Stimulated activated effector memory CD8-positive, alpha-beta T cell treated with anti-CD3 and anti-CD28 coated beads, Interleukin-12 subunit alpha, Interleukin-12 subunit beta, amount 100 ng/mL, for 72 hours (primary cell): ENCODE measurements at regions not wholly inside any gene's neighbourhood (a gene's known extent, or its start where the extent isn't known, plus 50 kb on each side); places are given as distances from the start of the nearest gene placed in this dataset.

Experiments used
- ATAC-seq: fragments of 150-1000 bp; cut with Tn5 transposase; 2 replicates; pipeline ENCODE4 v1.10.0; 2021
- DNase-seq, 2 donors: peaks; one replicate each; pipeline ENCODE4 v3.0.0; 2021 to 2022; ENCODE audit warnings: low spot score in 2 of 2
- H3K27ac Mint-ChIP-seq: one replicate; pipeline ENCODE4 v1.8.0; 2022; ENCODE audit warnings: mild to moderate bottlenecking, mixed read lengths
- H3K36me3 Mint-ChIP-seq: one replicate; pipeline ENCODE4 v1.8.0; 2022; ENCODE audit warnings: mild to moderate bottlenecking, mixed read lengths
- H3K4me1 Mint-ChIP-seq: one replicate; pipeline ENCODE4 v1.8.0; 2022; ENCODE audit warnings: mixed read lengths
- H3K4me3 Mint-ChIP-seq: one replicate; pipeline ENCODE4 v1.8.0; 2022; ENCODE audit warnings: mild to moderate bottlenecking, mixed read lengths
- H3K9me3 Mint-ChIP-seq: one replicate; pipeline ENCODE4 v1.8.0; 2022; ENCODE audit warnings: mixed read lengths

GRCh38 chr13:73248154-73248553 lies 189.3 kb downstream of the KLF5 start:
- Mint-ChIP-seq H3K4me1 (no peaks in the 10 kb centered on the region), H3K27ac (no peak overlapping the region), H3K36me3 (no peaks in the 10 kb centered on the region), H3K9me3 (no peaks in the 10 kb centered on the region), H3K4me3 (no peak overlapping the region)
- ATAC-seq (no peak), DNase-seq (no peak)

GRCh38 chr13:73245246-73245645 lies 186.4 kb downstream of the KLF5 start:
- Mint-ChIP-seq H3K4me1 (no peaks in the 10 kb centered on the region), H3K4me3 (no peak overlapping the region), H3K36me3 (no peaks in the 10 kb centered on the region), H3K9me3 (no peaks in the 10 kb centered on the region), H3K27ac (no peak overlapping the region)
- no peak for ATAC-seq
- DNase-seq: no peak

DNA sequence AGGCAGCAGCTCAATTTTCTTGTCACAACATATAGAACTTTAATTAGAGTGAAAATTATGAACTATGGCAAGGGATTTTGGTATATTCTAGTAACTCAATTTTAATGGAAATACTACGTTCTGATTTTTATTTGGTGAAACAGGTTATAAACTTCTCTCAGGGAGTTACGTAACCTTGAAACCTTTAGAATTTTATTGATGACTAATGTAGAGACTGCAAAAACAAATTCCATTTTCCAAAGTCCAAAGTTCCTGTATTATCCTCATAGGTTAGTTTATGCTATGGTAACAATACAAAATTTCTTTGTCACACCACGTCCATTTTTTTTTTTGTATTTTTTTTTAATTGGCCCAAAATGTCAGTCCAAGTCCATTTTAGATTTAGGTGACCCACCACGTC lies 185.7 kb downstream of the KLF5 start:
- Mint-ChIP-seq H3K4me3 (no peak overlapping the region), H3K9me3 (no peaks in the 10 kb centered on the region), H3K4me1 (no peaks in the 10 kb centered on the region), H3K27ac (no peak overlapping the region), H3K36me3 (no peaks in the 10 kb centered on the region)
- ATAC-seq (no peak), DNase-seq (no peak)

DNA sequence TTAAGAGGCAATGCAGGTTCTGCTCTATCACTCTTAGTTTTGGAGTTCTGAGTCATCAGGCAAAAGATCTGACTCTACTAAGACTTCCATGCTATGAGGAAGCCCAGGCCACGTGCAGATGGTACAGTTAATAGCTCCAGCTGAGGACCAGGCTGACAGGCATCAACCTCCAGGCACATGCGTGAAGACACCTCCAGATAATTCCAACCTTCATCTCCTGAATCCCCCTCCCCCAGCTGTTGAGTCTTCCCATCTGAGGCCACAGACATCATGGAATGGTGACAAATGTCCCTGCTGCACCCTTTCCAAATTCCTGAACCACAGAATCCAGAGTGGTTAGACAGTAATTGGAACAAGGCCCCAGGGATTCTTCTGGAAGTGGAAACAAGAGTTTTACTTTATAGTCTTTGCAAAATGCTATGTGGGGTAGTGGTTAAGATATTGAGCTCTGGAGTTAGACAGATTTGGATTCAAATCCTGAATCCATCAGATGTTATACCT lies 183.8 kb downstream of the KLF5 start:
- H3K9me3 Mint-ChIP-seq: no peaks in the 10 kb centered on the region
- ATAC-seq (no peak), DNase-seq (no peak)
- no peaks in the 10 kb centered on the region for H3K4me1 Mint-ChIP-seq
- H3K36me3 Mint-ChIP-seq: no peaks in the 10 kb centered on the region
- no peak overlapping the region for H3K4me3 Mint-ChIP-seq
- H3K27ac Mint-ChIP-seq: no peak overlapping the region

GRCh38 chr13:73240193-73240592 lies 181.4 kb downstream of the KLF5 start:
- H3K4me1 Mint-ChIP-seq: no peaks in the 10 kb centered on the region
- no peak overlapping the region for H3K4me3 Mint-ChIP-seq
- H3K27ac Mint-ChIP-seq: no peak overlapping the region
- H3K9me3 Mint-ChIP-seq: no peaks in the 10 kb centered on the region
- ATAC-seq: no peak
- no peaks in the 10 kb centered on the region for H3K36me3 Mint-ChIP-seq
- no peak for DNase-seq

GRCh38 chr13:73235385-73235784 lies 176.6 kb downstream of the KLF5 start:
- no peak for ATAC-seq
- DNase-seq: no peak
- no peak overlapping the region for H3K27ac Mint-ChIP-seq
- peaks cover 7% of the 10 kb centered on the region for H3K4me1 Mint-ChIP-seq
- H3K9me3 Mint-ChIP-seq: no peaks in the 10 kb centered on the region
- H3K4me3 Mint-ChIP-seq: no peak overlapping the region
- no peaks in the 10 kb centered on the region for H3K36me3 Mint-ChIP-seq

DNA sequence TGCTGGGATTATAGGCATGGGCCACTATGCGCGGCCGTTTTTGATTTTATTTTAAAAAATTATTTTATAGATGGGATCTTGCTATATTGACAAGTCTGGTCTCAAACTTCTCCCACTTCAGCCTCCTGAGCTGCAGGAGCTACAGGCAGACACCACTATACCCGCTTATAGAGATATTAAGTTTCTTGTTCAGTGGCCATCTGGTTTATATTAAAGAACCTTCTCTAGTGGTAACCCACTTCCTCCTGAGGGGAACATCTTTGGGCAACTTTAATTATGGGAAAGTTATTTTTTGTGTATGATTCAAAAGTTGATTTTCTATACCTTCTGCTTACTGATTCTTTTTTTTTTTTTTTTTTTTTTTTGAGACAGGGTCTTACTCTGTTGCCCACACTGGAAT lies 172.7 kb downstream of the KLF5 start:
- H3K27ac Mint-ChIP-seq: no peak overlapping the region
- H3K4me3 Mint-ChIP-seq: no peak overlapping the region
- H3K9me3 Mint-ChIP-seq: no peaks in the 10 kb centered on the region
- no peaks in the 10 kb centered on the region for H3K36me3 Mint-ChIP-seq
- DNase-seq: no peak
- no peak for ATAC-seq
- peaks cover 20% of the 10 kb centered on the region for H3K4me1 Mint-ChIP-seq

DNA sequence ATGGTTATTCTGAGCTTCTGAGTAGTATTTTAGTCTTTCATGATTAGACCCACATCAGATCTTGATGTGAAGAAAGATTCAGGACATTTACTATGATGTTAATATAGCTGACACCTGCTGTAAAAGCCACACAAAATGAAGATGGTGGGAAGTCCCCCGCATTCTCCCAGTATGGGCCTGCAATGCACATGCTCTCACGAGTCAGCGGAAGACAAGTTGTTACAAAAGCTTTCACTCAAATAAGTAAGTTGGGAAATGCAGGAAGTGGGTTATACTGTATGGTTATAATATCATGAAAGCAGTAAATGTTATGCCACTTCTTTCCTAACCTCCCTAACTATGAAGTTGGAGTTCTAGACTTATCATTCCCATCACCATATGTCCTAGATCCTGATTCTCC lies 171.9 kb downstream of the KLF5 start:
- Mint-ChIP-seq H3K4me3 (no peak overlapping the region), H3K27ac (no peak overlapping the region), H3K36me3 (no peaks in the 10 kb centered on the region), H3K4me1 (peaks cover 20% of the 10 kb centered on the region), H3K9me3 (no peaks in the 10 kb centered on the region)
- no peak for DNase-seq
- ATAC-seq: no peak

- H3K4me3 Mint-ChIP-seq: no peak overlapping the region
- no peak for DNase-seq
- peak; percentile 92 for ATAC-seq
- no peaks in the 10 kb centered on the region for H3K9me3 Mint-ChIP-seq
- peaks cover under 1% of the 10 kb centered on the region for H3K36me3 Mint-ChIP-seq
- no peak overlapping the region for H3K27ac Mint-ChIP-seq
- H3K4me1 Mint-ChIP-seq: peaks cover 34% of the 10 kb centered on the region
Measured at GRCh38 chr13:73228546-73228945, 169.7 kb downstream of the KLF5 start.

DNA sequence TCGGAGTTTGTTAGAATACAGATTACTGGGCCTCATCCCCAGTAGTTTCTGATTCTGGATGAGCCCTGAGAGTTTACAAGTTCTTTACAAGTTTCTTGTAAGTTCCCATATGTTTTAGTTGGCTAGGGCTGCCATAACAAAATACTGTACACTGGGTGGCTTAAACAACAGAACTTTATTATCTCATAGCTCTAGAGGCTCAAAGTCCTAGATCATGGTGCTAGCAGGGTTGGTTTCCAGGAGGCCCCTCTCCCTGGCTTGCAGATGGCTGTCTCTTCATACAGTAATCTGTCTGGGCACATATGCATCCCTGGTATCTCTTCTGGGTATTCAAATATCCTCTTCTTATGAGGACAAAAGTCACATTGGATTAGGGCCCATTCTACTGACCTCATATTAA lies 167.2 kb downstream of the KLF5 start:
- peaks cover 7% of the 10 kb centered on the region for H3K36me3 Mint-ChIP-seq

GRCh38 chr13:73224703-73225102 lies 165.9 kb downstream of the KLF5 start:
- DNase-seq (no peak), ATAC-seq (no peak)
- H3K27ac Mint-ChIP-seq: no peak overlapping the region
- H3K36me3 Mint-ChIP-seq: peaks cover 7% of the 10 kb centered on the region
- H3K4me1 Mint-ChIP-seq: peaks cover 38% of the 10 kb centered on the region
- no peaks in the 10 kb centered on the region for H3K9me3 Mint-ChIP-seq
- no peak overlapping the region for H3K4me3 Mint-ChIP-seq

More for the DNA sequence above, 167.2 kb downstream of the KLF5 start:
- Mint-ChIP-seq H3K9me3 (no peaks in the 10 kb centered on the region), H3K4me1 (peaks cover 44% of the 10 kb centered on the region), H3K27ac (no peak overlapping the region), H3K4me3 (no peak overlapping the region)
- ATAC-seq (no peak), DNase-seq (no peak)

DNA sequence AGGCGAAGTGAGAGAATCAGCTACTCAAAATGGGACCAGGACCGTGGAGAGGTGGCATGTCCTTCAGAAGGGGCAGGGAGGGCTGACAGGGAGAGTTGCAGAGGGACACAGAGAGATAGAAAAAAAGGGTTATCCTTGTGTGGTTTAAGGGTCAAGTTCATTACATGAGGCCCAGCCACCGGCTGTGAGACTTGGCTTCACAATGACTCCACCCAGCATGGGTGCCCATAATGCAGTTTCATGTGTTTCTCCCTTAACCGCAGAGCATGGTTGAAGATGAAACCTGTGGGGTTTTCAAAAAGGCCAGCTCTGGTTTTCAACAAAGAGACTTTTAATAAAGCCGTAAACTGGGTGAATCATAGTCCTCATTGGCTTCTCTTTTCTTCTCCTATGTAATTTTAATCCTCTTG lies 164.6 kb downstream of the KLF5 start:
- DNase-seq: peak; percentile 11 to 70
- Mint-ChIP-seq H3K9me3 (no peaks in the 10 kb centered on the region), H3K36me3 (peaks cover 7% of the 10 kb centered on the region), H3K27ac (no peak overlapping the region), H3K4me1 (peaks cover 29% of the 10 kb centered on the region), H3K4me3 (no peak overlapping the region)
- peak; percentile 95 for ATAC-seq

- DNase-seq (no peak), ATAC-seq (no peak)
- no peaks in the 10 kb centered on the region for H3K9me3 Mint-ChIP-seq
- H3K4me3 Mint-ChIP-seq: no peak overlapping the region
- no peak overlapping the region for H3K27ac Mint-ChIP-seq
- H3K4me1 Mint-ChIP-seq: peaks cover 26% of the 10 kb centered on the region
- peaks cover 7% of the 10 kb centered on the region for H3K36me3 Mint-ChIP-seq
Measured at GRCh38 chr13:73222627-73223305, 164.0 kb downstream of the KLF5 start.

- H3K27ac Mint-ChIP-seq: no peak overlapping the region
- H3K9me3 Mint-ChIP-seq: no peaks in the 10 kb centered on the region
- peaks cover 7% of the 10 kb centered on the region for H3K36me3 Mint-ChIP-seq
- ATAC-seq (peak; percentile 33), DNase-seq (no peak)
- H3K4me3 Mint-ChIP-seq: no peak overlapping the region
- H3K4me1 Mint-ChIP-seq: peaks cover 26% of the 10 kb centered on the region
Measured at GRCh38 chr13:73220966-73221720, 162.3 kb downstream of the KLF5 start.

DNA sequence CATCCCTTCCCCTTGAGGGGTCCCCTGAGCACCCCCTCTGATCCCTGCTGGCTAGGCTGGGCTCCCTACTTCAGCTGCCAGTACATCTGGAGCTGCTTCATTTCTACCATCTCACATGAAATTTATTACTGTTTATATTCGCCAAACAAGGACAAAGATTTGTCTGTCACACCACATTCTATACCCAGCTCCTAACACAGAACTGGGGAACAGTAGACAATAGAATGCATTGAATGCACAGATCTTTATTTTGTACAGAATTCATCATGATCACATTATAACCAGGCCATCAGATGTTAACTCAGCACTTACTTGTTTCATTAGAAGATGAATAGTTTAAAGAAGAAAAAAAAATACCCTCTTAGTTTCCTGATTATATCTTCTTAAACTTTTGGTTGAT lies 159.4 kb downstream of the KLF5 start:
- H3K4me3 Mint-ChIP-seq: no peak overlapping the region
- H3K27ac Mint-ChIP-seq: no peak overlapping the region
- peaks cover 7% of the 10 kb centered on the region for H3K4me1 Mint-ChIP-seq
- DNase-seq: no peak
- no peak for ATAC-seq
- H3K36me3 Mint-ChIP-seq: peaks cover 3% of the 10 kb centered on the region
- no peaks in the 10 kb centered on the region for H3K9me3 Mint-ChIP-seq

DNA sequence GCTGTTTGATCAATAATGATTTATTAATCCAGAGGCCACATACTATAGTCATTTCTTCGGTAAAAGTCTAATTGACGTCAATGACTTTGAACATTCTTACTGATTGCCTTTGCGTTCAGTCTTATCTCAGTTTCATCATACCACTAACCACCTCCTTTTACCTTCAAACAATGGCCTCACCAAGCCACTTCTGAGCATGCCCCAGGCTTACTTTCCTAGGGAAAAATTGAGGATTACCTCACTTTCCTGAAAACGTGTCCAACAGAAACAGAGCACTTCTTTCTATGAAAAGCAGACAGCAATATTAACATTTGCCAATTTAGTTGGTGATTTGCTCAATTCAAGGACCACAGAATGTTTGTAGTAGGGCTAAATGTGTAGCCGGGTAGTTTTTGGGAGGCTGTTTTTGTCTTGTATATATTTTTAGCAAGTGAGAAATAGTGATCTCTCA lies 157.6 kb downstream of the KLF5 start:
- ATAC-seq (no peak), DNase-seq (no peak)
- H3K4me1 Mint-ChIP-seq: no peaks in the 10 kb centered on the region
- no peak overlapping the region for H3K27ac Mint-ChIP-seq
- H3K36me3 Mint-ChIP-seq: no peaks in the 10 kb centered on the region
- H3K4me3 Mint-ChIP-seq: no peak overlapping the region
- H3K9me3 Mint-ChIP-seq: no peaks in the 10 kb centered on the region
